BLaER1 treated with 17β-estradiol and CSF1 and Interleukin-3, amounts not matched to agents 10 nM and 100 nM (cell line): ENCODE measurements at regions not wholly inside any gene's neighbourhood (a gene's known extent, or its start where the extent isn't known, plus 50 kb on each side); places are given as distances from the start of the nearest gene placed in this dataset.
"Not testable (repeated sequence)": the region's sequence is repeated elsewhere in the genome, so short reads cannot be mapped to it uniquely, and the experiment has no call there.

Experiments
- H3K27ac ChIP-seq, 11 experiments: shearing (Covaris generic); formaldehyde crosslinking; 2 replicates each; pipeline ENCODE4 v1.8.1; 2022
- H3K27me3 ChIP-seq, 11 experiments: shearing (Covaris generic); formaldehyde crosslinking; 2 replicates each; pipeline ENCODE4 v1.8.1; 2022
- H3K36me3 ChIP-seq, 11 experiments: shearing (Covaris generic); formaldehyde crosslinking; 2 replicates each; pipeline ENCODE4 v1.8.1; 2022
- H3K4me1 ChIP-seq, 10 experiments: shearing (Covaris generic); formaldehyde crosslinking; 2 replicates each; pipeline ENCODE4 v1.8.1; 2022
- H3K4me2 ChIP-seq, 11 experiments: shearing (Covaris generic); formaldehyde crosslinking; 2 replicates each; pipeline ENCODE4 v1.8.1; 2022
- H3K4me3 ChIP-seq, 10 experiments: shearing (Covaris generic); formaldehyde crosslinking; 2 replicates each; pipeline ENCODE4 v1.8.1; 2022
- H3K9ac ChIP-seq, 11 experiments: shearing (Covaris generic); formaldehyde crosslinking; 2 replicates each; pipeline ENCODE4 v1.8.1; 2022
- H3K9me3 ChIP-seq, 11 experiments: shearing (Covaris generic); formaldehyde crosslinking; replicated peaks in 1 of 11; 2 replicates each; pipeline ENCODE4 v1.8.1; 2022
- H4K20me1 ChIP-seq, 11 experiments: shearing (Covaris generic); formaldehyde crosslinking; 2 replicates each; pipeline ENCODE4 v1.8.1; 2022
- Cebpa-rat ChIP-seq, 11 experiments: shearing (Covaris generic); IDR thresholded peaks; 2 replicates each; pipeline ENCODE4 v1.8.1; 2022

GRCh38 chr6:74410630-74411029, 714.6 kb downstream of the CD109 start:
- TF ChIP-seq Cebpa-rat (IDR thresholded peaks at IDR 0.05): no peak
- H3K9ac ChIP-seq: no peak overlapping the region
- peaks cover 0 to 9% (median 0%) of the 10 kb centered on the region in 10 experiments; a peak in 2 of 20 replicates for H3K4me1 ChIP-seq
- H3K36me3 ChIP-seq: no peaks in the 10 kb centered on the region
- H4K20me1 ChIP-seq: no peaks in the 10 kb centered on the region
- no peak overlapping the region for H3K27ac ChIP-seq
- no peaks in the 10 kb centered on the region for H3K27me3 ChIP-seq
- H3K4me3 ChIP-seq: no peak overlapping the region
- H3K9me3 ChIP-seq: no peaks in the 10 kb centered on the region
- H3K4me2 ChIP-seq: no peak overlapping the region

DNA sequence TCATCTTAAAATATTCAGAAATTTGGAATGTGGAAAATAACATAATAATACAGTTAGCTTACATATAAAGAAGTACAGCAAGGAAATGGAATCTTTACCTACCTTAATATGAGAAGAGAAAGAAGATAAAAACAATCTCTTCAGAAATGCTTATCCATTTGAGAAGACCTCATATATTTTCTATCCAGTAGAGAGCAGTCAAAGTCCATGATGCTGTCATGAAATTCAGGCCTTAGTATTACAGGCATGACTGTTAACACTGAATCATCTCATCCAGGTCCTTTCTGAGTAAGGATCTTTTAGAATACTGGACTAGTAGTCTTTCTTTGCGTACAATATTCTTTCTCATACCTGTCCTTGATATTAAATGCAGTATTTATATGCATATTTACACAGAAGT, 713.4 kb downstream of the CD109 start:
- no peaks in the 10 kb centered on the region for H3K36me3 ChIP-seq
- no peaks in the 10 kb centered on the region for H3K4me1 ChIP-seq
- no peak overlapping the region for H3K4me3 ChIP-seq
- TF ChIP-seq Cebpa-rat (IDR thresholded peaks at IDR 0.05): no peak
- H3K4me2 ChIP-seq: no peak overlapping the region
- H3K9me3 ChIP-seq: no peaks in the 10 kb centered on the region
- no peak overlapping the region for H3K27ac ChIP-seq
- H3K9ac ChIP-seq: no peak overlapping the region
- no peaks in the 10 kb centered on the region for H4K20me1 ChIP-seq
- no peaks in the 10 kb centered on the region for H3K27me3 ChIP-seq

DNA sequence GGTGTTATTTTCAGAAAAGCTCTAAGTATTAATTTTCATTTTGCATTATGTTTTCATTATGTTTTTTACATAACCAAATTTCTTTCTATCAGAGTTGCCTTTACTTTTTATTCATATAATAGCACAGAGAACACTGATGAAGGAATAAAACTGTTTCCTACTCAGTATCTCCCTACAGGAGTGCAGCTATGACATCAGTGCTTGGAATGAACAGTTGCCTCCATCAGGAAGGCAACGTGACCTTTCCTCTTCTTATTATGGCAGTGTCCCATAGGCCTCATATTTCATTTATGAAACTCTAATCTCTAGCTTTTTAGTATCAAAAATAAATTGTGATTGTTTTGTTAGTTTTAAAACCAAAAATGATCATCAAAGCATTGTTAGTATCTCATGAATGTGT, 712.8 kb downstream of the CD109 start:
- no peak overlapping the region for H3K9ac ChIP-seq
- no peaks in the 10 kb centered on the region for H3K9me3 ChIP-seq
- no peaks in the 10 kb centered on the region for H3K27me3 ChIP-seq
- no peak overlapping the region for H3K27ac ChIP-seq
- H3K4me1 ChIP-seq: no peaks in the 10 kb centered on the region
- no peak overlapping the region for H3K4me2 ChIP-seq
- no peak for TF ChIP-seq Cebpa-rat (IDR thresholded peaks at IDR 0.05)
- no peak overlapping the region for H3K4me3 ChIP-seq
- no peaks in the 10 kb centered on the region for H3K36me3 ChIP-seq
- no peaks in the 10 kb centered on the region for H4K20me1 ChIP-seq

GRCh38 chr6:74404366-74404765, 708.4 kb downstream of the CD109 start:
- no peaks in the 10 kb centered on the region for H3K36me3 ChIP-seq
- H4K20me1 ChIP-seq: no peaks in the 10 kb centered on the region
- no peaks in the 10 kb centered on the region for H3K4me1 ChIP-seq
- no peaks in the 10 kb centered on the region for H3K9me3 ChIP-seq
- no peak for TF ChIP-seq Cebpa-rat (IDR thresholded peaks at IDR 0.05)
- H3K9ac ChIP-seq: no peak overlapping the region
- no peak overlapping the region for H3K4me3 ChIP-seq
- H3K27ac ChIP-seq: no peak overlapping the region
- no peaks in the 10 kb centered on the region for H3K27me3 ChIP-seq
- no peak overlapping the region for H3K4me2 ChIP-seq

GRCh38 chr6:74402781-74403180, 706.8 kb downstream of the CD109 start:
- no peaks in the 10 kb centered on the region for H3K4me1 ChIP-seq

GRCh38 chr6:74378437-74378836, 682.4 kb downstream of the CD109 start:
- H3K9ac ChIP-seq, H3K4me2 ChIP-seq, H3K27ac ChIP-seq, H3K4me1 ChIP-seq, H3K9me3 ChIP-seq, H4K20me1 ChIP-seq, H3K27me3 ChIP-seq, H3K4me3 ChIP-seq, H3K36me3 ChIP-seq: not testable (repeated sequence)

More at GRCh38 chr6:74402781-74403180, 706.8 kb downstream of the CD109 start:
- Histone ChIP-seq H3K36me3 (no peaks in the 10 kb centered on the region), H3K27me3 (no peaks in the 10 kb centered on the region), H3K4me2 (no peak overlapping the region), H3K4me3 (no peak overlapping the region), H3K27ac (no peak overlapping the region), H3K9ac (no peak overlapping the region), H3K9me3 (no peaks in the 10 kb centered on the region), H4K20me1 (no peaks in the 10 kb centered on the region)
- no peak for TF ChIP-seq Cebpa-rat (IDR thresholded peaks at IDR 0.05)

DNA sequence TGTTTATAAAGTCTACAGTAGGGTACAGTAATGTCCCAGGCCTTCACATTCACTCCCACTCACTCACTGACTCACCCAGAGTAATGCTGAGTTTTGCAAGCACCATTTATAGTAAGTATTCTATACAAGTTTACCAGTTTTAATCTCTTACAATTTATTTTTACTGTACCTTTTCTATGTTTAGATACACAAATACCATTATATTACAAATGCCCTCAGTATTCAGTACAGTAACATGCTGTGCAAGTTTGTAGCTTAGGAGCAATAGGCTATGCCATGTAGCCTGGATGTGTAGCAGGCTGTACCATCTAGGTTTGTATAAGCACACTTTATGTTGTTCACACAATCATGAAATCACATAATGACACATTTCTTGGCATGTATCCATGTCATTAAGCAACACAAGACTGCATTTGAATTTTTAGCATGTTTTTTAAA, 673.6 kb downstream of the CD109 start:
- no peaks in the 10 kb centered on the region for H3K27me3 ChIP-seq
- H3K4me3 ChIP-seq: no peak overlapping the region
- H3K4me2 ChIP-seq: no peak overlapping the region
- no peaks in the 10 kb centered on the region for H3K4me1 ChIP-seq
- H3K27ac ChIP-seq: no peak overlapping the region
- no peaks in the 10 kb centered on the region for H3K9me3 ChIP-seq
- no peak for TF ChIP-seq Cebpa-rat (IDR thresholded peaks at IDR 0.05)
- no peaks in the 10 kb centered on the region for H3K36me3 ChIP-seq
- no peaks in the 10 kb centered on the region for H4K20me1 ChIP-seq
- H3K9ac ChIP-seq: no peak overlapping the region

DNA sequence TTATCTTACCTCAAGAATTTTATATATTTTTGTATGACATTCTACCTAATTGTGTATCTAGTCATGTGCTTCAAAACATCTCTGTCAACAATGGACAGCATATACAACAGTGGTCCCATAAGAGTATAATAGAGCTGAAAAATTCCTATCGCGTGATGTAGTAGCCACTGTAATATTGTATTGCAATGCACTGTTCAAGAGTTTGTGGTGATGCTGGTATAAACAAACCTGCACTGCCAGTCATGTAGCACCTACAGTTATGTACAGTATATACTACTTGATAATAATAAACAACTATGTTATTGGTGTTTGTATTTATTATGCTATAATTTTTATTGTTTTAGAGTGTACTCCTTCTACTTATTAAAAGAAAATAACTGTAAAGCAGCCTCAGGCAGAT, 672.7 kb downstream of the CD109 start:
- Histone ChIP-seq H3K27me3 (no peaks in the 10 kb centered on the region), H3K4me2 (no peak overlapping the region), H3K36me3 (no peaks in the 10 kb centered on the region), H3K27ac (no peak overlapping the region), H3K9me3 (no peaks in the 10 kb centered on the region), H4K20me1 (no peaks in the 10 kb centered on the region), H3K9ac (no peak overlapping the region), H3K4me1 (no peaks in the 10 kb centered on the region), H3K4me3 (no peak overlapping the region)
- TF ChIP-seq Cebpa-rat (IDR thresholded peaks at IDR 0.05): no peak

- no peaks in the 10 kb centered on the region for H3K4me1 ChIP-seq
- no peak overlapping the region for H3K9ac ChIP-seq
- no peaks in the 10 kb centered on the region for H3K36me3 ChIP-seq
- no peaks in the 10 kb centered on the region for H4K20me1 ChIP-seq
- no peaks in the 10 kb centered on the region for H3K27me3 ChIP-seq
- H3K4me2 ChIP-seq: no peak overlapping the region
- no peaks in the 10 kb centered on the region for H3K9me3 ChIP-seq
- no peak overlapping the region for H3K27ac ChIP-seq
- H3K4me3 ChIP-seq: no peak overlapping the region
- TF ChIP-seq Cebpa-rat (IDR thresholded peaks at IDR 0.05): no peak
Measured at GRCh38 chr6:74366634-74367033, 670.6 kb downstream of the CD109 start.

DNA sequence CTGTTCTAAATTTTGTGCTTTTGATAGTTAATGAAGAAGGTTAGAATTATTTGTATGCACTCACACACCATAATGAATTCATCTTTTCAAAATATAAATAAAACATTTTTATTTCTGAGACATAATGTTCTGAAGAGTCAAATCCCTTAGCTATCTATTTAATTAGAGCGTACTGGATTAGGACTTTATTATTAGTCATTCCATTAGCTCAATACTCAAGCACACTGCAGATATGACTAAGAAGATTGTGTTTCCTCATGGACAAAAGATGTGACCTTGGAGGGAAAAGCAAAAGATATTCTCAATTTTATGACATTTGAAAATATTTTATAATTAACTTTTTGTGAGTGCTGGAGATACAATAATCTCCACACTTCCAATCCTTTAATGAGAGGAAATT, 666.4 kb downstream of the CD109 start:
- Histone ChIP-seq H4K20me1 (no peaks in the 10 kb centered on the region), H3K4me1 (no peaks in the 10 kb centered on the region), H3K4me2 (no peak overlapping the region), H3K27ac (no peak overlapping the region), H3K27me3 (no peaks in the 10 kb centered on the region), H3K4me3 (no peak overlapping the region), H3K9ac (no peak overlapping the region), H3K9me3 (no peaks in the 10 kb centered on the region), H3K36me3 (no peaks in the 10 kb centered on the region)
- no peak for TF ChIP-seq Cebpa-rat (IDR thresholded peaks at IDR 0.05)

DNA sequence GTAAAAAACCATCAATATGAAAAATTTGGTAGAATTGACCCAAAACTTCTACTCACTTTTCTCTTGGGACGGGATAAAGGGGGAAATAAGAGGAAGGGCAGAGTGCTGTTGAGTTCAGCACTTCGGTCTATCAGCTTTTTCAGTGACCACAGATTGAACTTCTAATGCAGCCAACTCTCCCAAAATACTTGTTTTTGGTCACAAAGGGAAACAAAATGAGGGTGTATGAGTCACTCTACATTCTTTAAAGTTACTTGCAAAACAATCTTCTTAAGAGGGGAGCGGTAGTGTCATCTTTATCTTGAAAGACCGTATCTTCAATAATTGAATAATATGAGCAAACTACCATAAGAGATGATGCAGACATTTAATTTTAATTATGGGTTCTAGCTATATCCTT, 661.3 kb downstream of the CD109 start:
- Histone ChIP-seq H3K4me1 (no peaks in the 10 kb centered on the region), H3K4me2 (no peak overlapping the region), H3K4me3 (no peak overlapping the region), H3K27me3 (no peaks in the 10 kb centered on the region), H3K36me3 (no peaks in the 10 kb centered on the region), H3K9ac (no peak overlapping the region), H3K9me3 (no peaks in the 10 kb centered on the region), H4K20me1 (no peaks in the 10 kb centered on the region), H3K27ac (no peak overlapping the region)
- TF ChIP-seq Cebpa-rat (IDR thresholded peaks at IDR 0.05): no peak
